CD4-positive, alpha-beta T cell (primary cell): ENCODE measurements at regions not wholly inside any gene's neighbourhood (a gene's known extent, or its start where the extent isn't known, plus 50 kb on each side); places are given as distances from the start of the nearest gene placed in this dataset.

Source experiments
- ATAC-seq: fragments of 200-7000 bp; cut with Tn5 transposase; one replicate; pipeline ENCODE4 v1.10.0; 2022; ENCODE audit warnings: mild to moderate bottlenecking; ENCODE audit not compliant: poor library complexity
- CTCF ChIA-PET: fragments of 350-600 bp; sonication (Branson Sonifier 250); formaldehyde crosslinking; loops from one replicate; lab custom pipeline; 2021; ENCODE audit warnings: antibody characterized with exemption, inconsistent platforms; lab: Charles Lee
- POLR2A ChIA-PET: fragments of 350-600 bp; sonication (Branson Sonifier 250); formaldehyde crosslinking; loops from one replicate; lab custom pipeline; 2021; ENCODE audit warnings: antibody characterized with exemption, inconsistent platforms; lab: Charles Lee
- DNase-seq, 14 experiments: peaks; one replicate each; pipeline ENCODE4 v3.0.0-alpha.2; 2013 to 2020; ENCODE audit warnings: mixed read lengths in 2 of 14
- H3K27ac ChIP-seq, 2 donors: one replicate each; pipeline versions ENCODE4 v1.5.1 to v1.7.0; 2013; ENCODE audit warnings: low read length in 2 of 2, low read depth in 1 of 2, mild to moderate bottlenecking in 1 of 2
- H3K27me3 ChIP-seq, 2 experiments: 1 replicate in 1 of 2; 2 replicates in 1 of 2; pipeline versions ENCODE4 v1.6.1 to v1.7.0; 2013; ENCODE audit warnings: low read length in 2 of 2, control low read depth in 1 of 2, mild to moderate bottlenecking in 1 of 2, moderate library complexity in 1 of 2; ENCODE audit not compliant: insufficient read depth in 2 of 2, control insufficient read depth in 1 of 2
- H3K36me3 ChIP-seq: one replicate; pipeline ENCODE4 v1.6.1; 2013; ENCODE audit warnings: low read length, control low read depth; ENCODE audit not compliant: insufficient read depth
- H3K4me1 ChIP-seq: one replicate; pipeline ENCODE4 v1.6.1; 2013; ENCODE audit warnings: low read length, control low read depth; ENCODE audit not compliant: insufficient read depth
- H3K4me3 ChIP-seq: one replicate; pipeline ENCODE4 v1.5.1; 2013; ENCODE audit warnings: mild to moderate bottlenecking, low read length, moderate library complexity
- H3K9me3 ChIP-seq, 2 experiments: 1 replicate in 1 of 2; 2 replicates in 1 of 2; pipeline versions ENCODE4 v1.6.1 to v1.7.0; 2013; ENCODE audit warnings: low read length in 2 of 2, mild to moderate bottlenecking in 2 of 2, control low read depth in 1 of 2, moderate library complexity in 1 of 2; ENCODE audit not compliant: control insufficient read depth in 1 of 2, insufficient read depth in 1 of 2
- H3K27ac Mint-ChIP-seq: one replicate; pipeline ENCODE4 v1.8.0; 2020; ENCODE audit warnings: mixed read lengths
- H3K27me3 Mint-ChIP-seq: one replicate; pipeline ENCODE4 v1.8.0; 2021; ENCODE audit warnings: mixed read lengths
- H3K36me3 Mint-ChIP-seq: one replicate; pipeline ENCODE4 v1.8.0; 2021; ENCODE audit warnings: low read depth, mixed read lengths
- H3K4me1 Mint-ChIP-seq: one replicate; pipeline ENCODE4 v1.8.0; 2021; ENCODE audit warnings: low read depth, mixed read lengths
- H3K4me3 Mint-ChIP-seq: one replicate; pipeline ENCODE4 v1.8.0; 2020; ENCODE audit warnings: mild to moderate bottlenecking, mixed read lengths
- H3K9me3 Mint-ChIP-seq: one replicate; pipeline ENCODE4 v1.8.0; 2020; ENCODE audit warnings: mixed read lengths
- CTCF ChIP-seq: fragments of 200-600 bp; IDR thresholded peaks from one replicate; pipeline ENCODE4 v1.8.0; 2022; ENCODE audit warnings: antibody characterized with exemption, mild to moderate bottlenecking
- intact Hi-C, 2 experiments: fragments of 100-400 bp; cut with DNase I in 1 of 2; cut with micrococcal nuclease in 1 of 2; formaldehyde crosslinking; loops; one replicate each; pipeline versions ENCODE4 v1.15.1 to v1.9.0; 2023 to 2025; cut with DNase I, micrococcal nuclease

- ChIA-PET POLR2A (no interaction called here), CTCF (no interaction called here)
- H3K4me1 Mint-ChIP-seq, result no peaks in the 10 kb centered on the region
- Histone ChIP-seq H3K27ac (no peak overlapping the region), H3K4me1 (no peaks in the 10 kb centered on the region), H3K27me3 (no peaks in the 10 kb centered on the region), H3K36me3 (no peaks in the 10 kb centered on the region), H3K4me3 (no peak overlapping the region), H3K9me3 (peaks cover 0 to 4% of the 10 kb centered on the region in 2 experiments)
- DNase-seq (no peak), ATAC-seq (no peak)
- intact Hi-C loops, result no loop called here
- no peaks in the 10 kb centered on the region for H3K9me3 Mint-ChIP-seq
- TF ChIP-seq CTCF, result no peak
- H3K36me3 Mint-ChIP-seq, result no peaks in the 10 kb centered on the region
- H3K27me3 Mint-ChIP-seq, result peaks cover 56% of the 10 kb centered on the region
- no peak overlapping the region for H3K4me3 Mint-ChIP-seq
- no peak overlapping the region for H3K27ac Mint-ChIP-seq
These were observed 396.2 kb downstream of the ZSWIM6 start for GRCh38 chr5:61728287-61728686.

GRCh38 chr5:61730866-61731265 lies 398.8 kb downstream of the ZSWIM6 start:
- Mint-ChIP-seq H3K27me3 (peaks cover 52% of the 10 kb centered on the region), H3K9me3 (no peaks in the 10 kb centered on the region), H3K27ac (no peak overlapping the region), H3K4me1 (no peaks in the 10 kb centered on the region), H3K4me3 (no peak overlapping the region), H3K36me3 (no peaks in the 10 kb centered on the region)
- no peak for TF ChIP-seq CTCF
- ChIA-PET CTCF (no interaction called here), POLR2A (no interaction called here)
- Histone ChIP-seq H3K27me3 (no peaks in the 10 kb centered on the region), H3K36me3 (no peaks in the 10 kb centered on the region), H3K4me1 (no peaks in the 10 kb centered on the region), H3K27ac (no peak overlapping the region), H3K4me3 (no peak overlapping the region), H3K9me3 (peaks cover 0 to 4% of the 10 kb centered on the region in 2 experiments)
- intact Hi-C loops, result no loop called here
- no peak for ATAC-seq
- no peak for DNase-seq

- no peaks in the 10 kb centered on the region for H3K36me3 Mint-ChIP-seq
- H3K27me3 ChIP-seq, result no peaks in the 10 kb centered on the region
- no peaks in the 10 kb centered on the region for H3K36me3 ChIP-seq
- H3K27me3 Mint-ChIP-seq, result peaks cover 49% of the 10 kb centered on the region
- H3K9me3 ChIP-seq, result peaks cover 0 to 4% of the 10 kb centered on the region in 2 experiments
- TF ChIP-seq CTCF, result no peak
- ATAC-seq (no peak), DNase-seq (no peak)
- H3K27ac Mint-ChIP-seq, result no peak overlapping the region
- POLR2A ChIA-PET, result no interaction called here
- no peak overlapping the region for H3K4me3 Mint-ChIP-seq
- intact Hi-C loops, result no loop called here
- H3K27ac ChIP-seq, result no peak overlapping the region
- CTCF ChIA-PET, result no interaction called here
- no peaks in the 10 kb centered on the region for H3K4me1 Mint-ChIP-seq
- no peaks in the 10 kb centered on the region for H3K9me3 Mint-ChIP-seq
- H3K4me3 ChIP-seq, result no peak overlapping the region
- H3K4me1 ChIP-seq, result no peaks in the 10 kb centered on the region
These were observed 399.3 kb downstream of the ZSWIM6 start for GRCh38 chr5:61731267-61731945.
